Activated CD8-positive, alpha-beta T cell treated with anti-CD3 and anti-CD28 coated beads for 36 hours (primary cell): ENCODE measurements at regions not wholly inside any gene's neighbourhood (a gene's known extent, or its start where the extent isn't known, plus 50 kb on each side); places are given as distances from the start of the nearest gene placed in this dataset.

Source experiments
- ATAC-seq: fragments of 200-7000 bp; cut with Tn5 transposase; one replicate; pipeline ENCODE4 v1.10.0; 2021; ENCODE audit warnings: mild to moderate bottlenecking, moderate library complexity
- CTCF ChIA-PET: fragments of 350-600 bp; sonication (Branson Sonifier 250); formaldehyde crosslinking; loops from one replicate; lab custom pipeline; 2021; ENCODE audit warnings: antibody characterized with exemption; lab: Charles Lee
- POLR2A ChIA-PET: fragments of 350-600 bp; sonication (Branson Sonifier 250); formaldehyde crosslinking; loops from one replicate; lab custom pipeline; 2021; ENCODE audit warnings: antibody characterized with exemption; lab: Charles Lee
- DNase-seq: peaks from one replicate; pipeline ENCODE4 v3.0.0-alpha.2; 2020
- H3K27ac Mint-ChIP-seq: one replicate; pipeline ENCODE4 v1.8.0; 2021; ENCODE audit warnings: mild to moderate bottlenecking, mixed read lengths
- H3K27me3 Mint-ChIP-seq: one replicate; pipeline ENCODE4 v1.8.0; 2021; ENCODE audit warnings: mixed read lengths
- H3K36me3 Mint-ChIP-seq: one replicate; pipeline ENCODE4 v1.8.0; 2021; ENCODE audit warnings: low read depth, mixed read lengths
- H3K4me1 Mint-ChIP-seq: one replicate; pipeline ENCODE4 v1.8.0; 2021; ENCODE audit warnings: low read depth, mixed read lengths
- H3K4me3 Mint-ChIP-seq: one replicate; pipeline ENCODE4 v1.8.0; 2021; ENCODE audit warnings: mild to moderate bottlenecking, moderate library complexity, mixed read lengths
- H3K9me3 Mint-ChIP-seq: one replicate; pipeline ENCODE4 v1.8.0; 2021; ENCODE audit warnings: mixed read lengths
- CTCF ChIP-seq: fragments of 200-600 bp; IDR thresholded peaks from one replicate; pipeline ENCODE4 v1.8.0; 2022; ENCODE audit warnings: antibody characterized with exemption, mild to moderate bottlenecking
- intact Hi-C: fragments of 100-400 bp; cut with micrococcal nuclease; formaldehyde crosslinking; loops from one replicate; pipeline ENCODE4 v1.10.0; 2022

- intact Hi-C loops = no loop called here
- TF ChIP-seq CTCF = no peak
- Mint-ChIP-seq H3K9me3 (peaks cover 7% of the 10 kb centered on the region), H3K27me3 (no peaks in the 10 kb centered on the region), H3K27ac (no peak overlapping the region), H3K36me3 (no peaks in the 10 kb centered on the region), H3K4me3 (no peak overlapping the region), H3K4me1 (no peaks in the 10 kb centered on the region)
- CTCF ChIA-PET = no interaction called here
- DNase-seq (no peak), ATAC-seq (no peak)
- POLR2A ChIA-PET = no interaction called here
Measured at GRCh38 chr9:80518441-80518840, 946.7 kb downstream of the TLE4 start.

- H3K27ac Mint-ChIP-seq = no peak overlapping the region
Measured at GRCh38 chr9:80516679-80517078, 944.9 kb downstream of the TLE4 start.

GRCh38 chr9:80509358-80509757 is 937.6 kb downstream of the TLE4 start:
- ATAC-seq (no peak), DNase-seq (no peak)
- peaks cover 1% of the 10 kb centered on the region for H3K9me3 Mint-ChIP-seq
- ChIA-PET POLR2A (no interaction called here), CTCF (no interaction called here)
- H3K4me1 Mint-ChIP-seq = no peaks in the 10 kb centered on the region
- no peaks in the 10 kb centered on the region for H3K27me3 Mint-ChIP-seq
- no peaks in the 10 kb centered on the region for H3K36me3 Mint-ChIP-seq
- H3K4me3 Mint-ChIP-seq = no peak overlapping the region
- H3K27ac Mint-ChIP-seq = no peak overlapping the region
- no peak for TF ChIP-seq CTCF
- intact Hi-C loops = no loop called here

More at GRCh38 chr9:80516679-80517078, 944.9 kb downstream of the TLE4 start:
- intact Hi-C loops = no loop called here
- POLR2A ChIA-PET = no interaction called here
- Mint-ChIP-seq H3K9me3 (peaks cover 8% of the 10 kb centered on the region), H3K27me3 (no peaks in the 10 kb centered on the region), H3K36me3 (no peaks in the 10 kb centered on the region), H3K4me1 (no peaks in the 10 kb centered on the region), H3K4me3 (no peak overlapping the region)
- TF ChIP-seq CTCF = no peak
- DNase-seq (no peak), ATAC-seq (no peak)
- CTCF ChIA-PET = no interaction called here

- CTCF ChIA-PET = no interaction called here
- Mint-ChIP-seq H3K36me3 (no peaks in the 10 kb centered on the region), H3K27me3 (no peaks in the 10 kb centered on the region), H3K9me3 (no peaks in the 10 kb centered on the region), H3K4me3 (no peak overlapping the region), H3K27ac (no peak overlapping the region), H3K4me1 (no peaks in the 10 kb centered on the region)
- POLR2A ChIA-PET = no interaction called here
- DNase-seq = no peak
- intact Hi-C loops = no loop called here
- ATAC-seq = no peak
- TF ChIP-seq CTCF = no peak
Measured at GRCh38 chr9:80507611-80508010, 935.8 kb downstream of the TLE4 start.

- no peaks in the 10 kb centered on the region for H3K4me1 Mint-ChIP-seq
- H3K27me3 Mint-ChIP-seq = no peaks in the 10 kb centered on the region
- TF ChIP-seq CTCF = no peak
- no peak for DNase-seq
- no peaks in the 10 kb centered on the region for H3K9me3 Mint-ChIP-seq
- ATAC-seq = no peak
- no peak overlapping the region for H3K4me3 Mint-ChIP-seq
- no peak overlapping the region for H3K27ac Mint-ChIP-seq
- H3K36me3 Mint-ChIP-seq = no peaks in the 10 kb centered on the region
- CTCF ChIA-PET = no interaction called here
- POLR2A ChIA-PET = no interaction called here
- intact Hi-C loops = no loop called here
Measured at GRCh38 chr9:80504601-80505230, 933.0 kb downstream of the TLE4 start.
